Body of pancreas (tissue), 4 donors: ENCODE measurements at regions not wholly inside any gene's neighbourhood (a gene's known extent, or its start where the extent isn't known, plus 50 kb on each side); places are given as distances from the start of the nearest gene placed in this dataset.
"Not testable (repeated sequence)": the region's sequence is repeated elsewhere in the genome, so short reads cannot be mapped to it uniquely, and the experiment has no call there.

ENCODE experiments used
- CTCF ChIP-seq, 7 experiments: fragments of 450-650 bp in 4 of 7; fragments of 200-600 bp in 3 of 7; sonication (generic) in 3 of 7; IDR thresholded peaks; one replicate each; pipeline ENCODE4 v1.5.1; 2016 to 2019; ENCODE audit warnings: antibody characterized with exemption in 7 of 7
- POLR2A ChIP-seq, 3 donors: fragments of 450-650 bp; IDR thresholded peaks; one replicate each; pipeline ENCODE4 v1.6.1; 2016; ENCODE audit warnings: antibody characterized with exemption in 3 of 3, mild to moderate bottlenecking in 2 of 3

- not testable (repeated sequence) for TF ChIP-seq CTCF, POLR2A (IDR thresholded peaks at IDR 0.05)
These were observed 102.4 kb downstream of the MICALL2 start for GRCh38 chr7:1356853-1357252.
